LNCAP (cell line): ENCODE measurements at regions not wholly inside any gene's neighbourhood (a gene's known extent, or its start where the extent isn't known, plus 50 kb on each side); places are given as distances from the start of the nearest gene placed in this dataset.

ENCODE experiments used
- CTCF ChIP-seq: fragments of 450-650 bp; IDR thresholded peaks from 2 replicates; pipeline ENCODE4 v1.5.1; 2017; ENCODE audit warnings: mild to moderate bottlenecking

GRCh38 chr2:67281101-67281500, 116.0 kb upstream of the ETAA1 start:
- TF ChIP-seq CTCF: no peak

GRCh38 chr2:67283641-67284040, 113.5 kb upstream of the ETAA1 start:
- TF ChIP-seq CTCF: no peak

GRCh38 chr2:67286981-67287759, 110.0 kb upstream of the ETAA1 start:
- no peak for TF ChIP-seq CTCF

- no peak for TF ChIP-seq CTCF
Measured at GRCh38 chr2:67289271-67289670, 107.9 kb upstream of the ETAA1 start.

GRCh38 chr2:67289921-67290371, 107.2 kb upstream of the ETAA1 start:
- no peak for TF ChIP-seq CTCF

GRCh38 chr2:67290451-67291290, 106.5 kb upstream of the ETAA1 start:
- TF ChIP-seq CTCF: no peak

GRCh38 chr2:67294218-67294617, 102.9 kb upstream of the ETAA1 start:
- TF ChIP-seq CTCF: no peak
